Mucosa of descending colon (tissue), 3 donors: ENCODE measurements at regions not wholly inside any gene's neighbourhood (a gene's known extent, or its start where the extent isn't known, plus 50 kb on each side); places are given as distances from the start of the nearest gene placed in this dataset.

Experiments
- ATAC-seq: fragments of 200-7000 bp; cut with Tn5 transposase; one replicate; pipeline ENCODE4 v1.9.1; 2020; ENCODE audit warnings: mild to moderate bottlenecking, moderate library complexity
- DNase-seq, 3 donors: peaks; one replicate each; pipeline ENCODE4 v3.0.0-alpha.2; 2020
- H3K36me3 ChIP-seq: fragments of 200-600 bp; one replicate; pipeline ENCODE4 v1.8.0; 2021; ENCODE audit warnings: low read depth, mild to moderate bottlenecking
- H3K4me1 ChIP-seq: fragments of 200-600 bp; one replicate; pipeline ENCODE4 v1.8.0; 2021; ENCODE audit warnings: low read depth, mild to moderate bottlenecking
- H3K4me3 ChIP-seq: fragments of 200-600 bp; one replicate; pipeline ENCODE4 v1.8.0; 2021; ENCODE audit warnings: mild to moderate bottlenecking
- H3K9me3 ChIP-seq: fragments of 200-600 bp; one replicate; pipeline ENCODE4 v1.8.0; 2021; ENCODE audit warnings: mild to moderate bottlenecking
- CTCF ChIP-seq: fragments of 200-600 bp; IDR thresholded peaks from one replicate; pipeline ENCODE4 v1.8.0; 2022; ENCODE audit warnings: antibody characterized with exemption, mild to moderate bottlenecking
- intact Hi-C, 2 donors: fragments of 100-400 bp; cut with DNase I in 1 of 2; cut with micrococcal nuclease in 1 of 2; formaldehyde crosslinking; loops; one replicate each; pipeline versions ENCODE4 v1.11.0 to v1.11.1; 2022; cut with DNase I, micrococcal nuclease
- donor health status: DM: no; HTN: no; CAD: no; lungs with moderate emphysema.
- donor health status: DM: no; HTN: no; CAD: no.
- donor health status: DM: no; HTN: yes; CAD: no.

- no peak for DNase-seq
- TF ChIP-seq CTCF = no peak
- intact Hi-C loops = no loop called here
- Histone ChIP-seq H3K4me1 (no peaks in the 10 kb centered on the region), H3K4me3 (no peak overlapping the region), H3K9me3 (peaks cover 20% of the 10 kb centered on the region), H3K36me3 (no peaks in the 10 kb centered on the region)
- no peak for ATAC-seq
These were observed 240.4 kb upstream of the IRX2 start for GRCh38 chr5:2991884-2992283.

GRCh38 chr5:2989517-2989916, 238.0 kb upstream of the IRX2 start:
- Histone ChIP-seq H3K9me3 (peaks cover 6% of the 10 kb centered on the region), H3K4me3 (no peak overlapping the region), H3K36me3 (no peaks in the 10 kb centered on the region), H3K4me1 (no peaks in the 10 kb centered on the region)
- intact Hi-C loops = no loop called here
- no peak for DNase-seq
- no peak for TF ChIP-seq CTCF
- ATAC-seq = no peak

- no peak for TF ChIP-seq CTCF
- no peaks in the 10 kb centered on the region for H3K36me3 ChIP-seq
- H3K4me3 ChIP-seq = no peak overlapping the region
- intact Hi-C loops = no loop called here
- DNase-seq = no peak
- H3K4me1 ChIP-seq = no peaks in the 10 kb centered on the region
- H3K9me3 ChIP-seq = peaks cover 12% of the 10 kb centered on the region
- ATAC-seq = no peak
These were observed 234.8 kb upstream of the IRX2 start for GRCh38 chr5:2986301-2986700.

GRCh38 chr5:2985718-2986117, 234.2 kb upstream of the IRX2 start:
- TF ChIP-seq CTCF = no peak
- DNase-seq (no peak), ATAC-seq (no peak)
- peaks cover 18% of the 10 kb centered on the region for H3K9me3 ChIP-seq
- no peak overlapping the region for H3K4me3 ChIP-seq
- no peaks in the 10 kb centered on the region for H3K36me3 ChIP-seq
- intact Hi-C loops = no loop called here
- H3K4me1 ChIP-seq = no peaks in the 10 kb centered on the region

GRCh38 chr5:2983583-2984300, 232.3 kb upstream of the IRX2 start:
- no peak for ATAC-seq
- Histone ChIP-seq H3K36me3 (no peaks in the 10 kb centered on the region), H3K4me1 (no peaks in the 10 kb centered on the region), H3K4me3 (no peak overlapping the region), H3K9me3 (peaks cover 21% of the 10 kb centered on the region)
- no peak for TF ChIP-seq CTCF
- no peak for DNase-seq
- intact Hi-C loops = no loop called here

GRCh38 chr5:2981652-2982051, 230.2 kb upstream of the IRX2 start:
- ATAC-seq = no peak
- no peaks in the 10 kb centered on the region for H3K36me3 ChIP-seq

More at GRCh38 chr5:2981652-2982051, 230.2 kb upstream of the IRX2 start:
- intact Hi-C loops = no loop called here
- no peaks in the 10 kb centered on the region for H3K4me1 ChIP-seq
- no peak for TF ChIP-seq CTCF
- H3K4me3 ChIP-seq = no peak overlapping the region
- peaks cover 21% of the 10 kb centered on the region for H3K9me3 ChIP-seq
- DNase-seq = no peak
